Gastroesophageal sphincter (tissue), 3 donors: ENCODE measurements at regions not wholly inside any gene's neighbourhood (a gene's known extent, or its start where the extent isn't known, plus 50 kb on each side); places are given as distances from the start of the nearest gene placed in this dataset.
"Not testable (repeated sequence)": the region's sequence is repeated elsewhere in the genome, so short reads cannot be mapped to it uniquely, and the experiment has no call there.

ENCODE experiments used
- CTCF ChIP-seq, 4 experiments: fragments of 200-600 bp in 2 of 4; fragments of 450-650 bp in 2 of 4; sonication (generic) in 1 of 4; IDR thresholded peaks; one replicate each; pipeline ENCODE4 v1.5.1; 2017 to 2019; ENCODE audit warnings: antibody characterized with exemption in 4 of 4, mild to moderate bottlenecking in 2 of 4, moderate library complexity in 2 of 4
- EP300 ChIP-seq: sonication (generic); formaldehyde crosslinking; IDR thresholded peaks from one replicate; pipeline ENCODE4 v1.6.1; 2017; ENCODE audit warnings: antibody characterized with exemption, mild to moderate bottlenecking
- POLR2A ChIP-seq, 2 donors: fragments of 450-650 bp; IDR thresholded peaks; one replicate each; pipeline ENCODE4 v1.6.1; 2017; ENCODE audit warnings: antibody characterized with exemption in 2 of 2, mild to moderate bottlenecking in 2 of 2, moderate library complexity in 1 of 2
- POLR2AphosphoS5 ChIP-seq: sonication (generic); formaldehyde crosslinking; IDR thresholded peaks from one replicate; pipeline ENCODE4 v1.6.1; 2017; ENCODE audit warnings: antibody characterized with exemption

GRCh38 chr1:146781235-146781634 is 156.9 kb upstream of the NBPF12 start:
- not testable (repeated sequence) for TF ChIP-seq POLR2AphosphoS5; CTCF (IDR thresholded peaks at IDR 0.05); EP300; POLR2A (IDR thresholded peaks at IDR 0.05)
